Neuronal stem cell (in vitro differentiated cells): ENCODE measurements at regions not wholly inside any gene's neighbourhood (a gene's known extent, or its start where the extent isn't known, plus 50 kb on each side); places are given as distances from the start of the nearest gene placed in this dataset.

Experiments
- DNase-seq: peaks from one replicate; pipeline ENCODE4 v3.0.0-alpha.2; 2013; ENCODE audit warnings: low spot score
- H2AFZ ChIP-seq: one replicate; pipeline ENCODE4 v1.6.1; 2013; ENCODE audit warnings: mild to moderate bottlenecking, low read length, inconsistent platforms
- H2AK5ac ChIP-seq: 2 replicates; pipeline ENCODE4 v1.6.1; 2013; ENCODE audit warnings: low read depth, mild to moderate bottlenecking, inconsistent platforms, low read length, moderate library complexity, mixed read lengths
- H2BK120ac ChIP-seq: 2 replicates; pipeline ENCODE4 v1.6.1; 2013; ENCODE audit warnings: low read depth, mild to moderate bottlenecking, inconsistent platforms, low read length, moderate library complexity, mixed read lengths
- H2BK12ac ChIP-seq: one replicate; pipeline ENCODE4 v1.6.1; 2013; ENCODE audit warnings: low read length, inconsistent platforms
- H2BK15ac ChIP-seq: 2 replicates; pipeline ENCODE4 v1.6.1; 2013; ENCODE audit warnings: mild to moderate bottlenecking, low read length, inconsistent platforms, mixed read lengths
- H2BK5ac ChIP-seq: one replicate; pipeline ENCODE4 v1.6.1; 2013; ENCODE audit warnings: inconsistent platforms, mild to moderate bottlenecking, low read length, moderate library complexity
- H3K14ac ChIP-seq: one replicate; pipeline ENCODE4 v1.6.1; 2013; ENCODE audit warnings: low read length, inconsistent platforms
- H3K18ac ChIP-seq: 2 replicates; pipeline ENCODE4 v1.6.1; 2013; ENCODE audit warnings: low read length, inconsistent platforms
- H3K23ac ChIP-seq: 2 replicates; pipeline ENCODE4 v1.6.1; 2013; ENCODE audit warnings: low read depth, mild to moderate bottlenecking, mixed read lengths, low read length, inconsistent platforms; ENCODE audit not compliant: poor library complexity
- H3K27ac ChIP-seq: replicated peaks from 3 replicates; pipeline ENCODE4 v1.5.1; 2013; ENCODE audit warnings: low read length, inconsistent platforms
- H3K27me3 ChIP-seq, 3 experiments: 2 replicates each; pipeline ENCODE4 v1.6.1; 2013; ENCODE audit warnings: low read length in 3 of 3, mild to moderate bottlenecking in 2 of 3, inconsistent platforms in 1 of 3, low read depth in 1 of 3, mixed read lengths in 1 of 3, moderate library complexity in 1 of 3; ENCODE audit not compliant: control insufficient read depth in 3 of 3, insufficient read depth in 3 of 3
- H3K36me3 ChIP-seq, 2 donors: replicated peaks in 1 of 2; 2 replicates each; pipeline ENCODE4 v1.6.1; 2013; ENCODE audit warnings: low read length in 2 of 2; ENCODE audit not compliant: control insufficient read depth in 2 of 2, insufficient read depth in 2 of 2
- H3K4ac ChIP-seq: 2 replicates; pipeline ENCODE4 v1.6.1; 2013; ENCODE audit warnings: inconsistent platforms, mild to moderate bottlenecking, low read length, moderate library complexity
- H3K4me1 ChIP-seq, 2 donors: 1 replicate in 1 of 2; 2 replicates in 1 of 2; pipeline ENCODE4 v1.6.1; 2013; ENCODE audit warnings: low read length in 2 of 2, low read depth in 1 of 2; ENCODE audit not compliant: control insufficient read depth in 2 of 2, insufficient read depth in 1 of 2
- H3K4me2 ChIP-seq: one replicate; pipeline ENCODE4 v1.6.1; 2013; ENCODE audit warnings: mild to moderate bottlenecking, low read length, inconsistent platforms; ENCODE audit not compliant: insufficient read depth, poor library complexity, severe bottlenecking
- H3K4me3 ChIP-seq, 2 donors: 2 replicates each; pipeline ENCODE4 v1.5.1; 2013; ENCODE audit warnings: low read length in 2 of 2, mild to moderate bottlenecking in 2 of 2, inconsistent platforms in 1 of 2, moderate library complexity in 1 of 2
- H3K79me1 ChIP-seq: one replicate; pipeline ENCODE4 v1.6.1; 2013; ENCODE audit warnings: low read depth, mild to moderate bottlenecking, inconsistent platforms, low read length, moderate library complexity
- H3K9ac ChIP-seq: one replicate; pipeline ENCODE4 v1.6.1; 2013; ENCODE audit warnings: mild to moderate bottlenecking, low read depth, low read length, inconsistent platforms; ENCODE audit not compliant: poor library complexity
- H3K9me3 ChIP-seq, 2 donors: replicated peaks in 1 of 2; 2 replicates each; pipeline versions ENCODE3 to v1.6.1; 2013; ENCODE audit warnings: low read length in 2 of 2, mild to moderate bottlenecking in 2 of 2, inconsistent platforms in 1 of 2, low read depth in 1 of 2, mixed read lengths in 1 of 2, moderate library complexity in 1 of 2; ENCODE audit not compliant: control insufficient read depth in 2 of 2, insufficient read depth in 1 of 2
- H4K8ac ChIP-seq: one replicate; pipeline ENCODE4 v1.6.1; 2013; ENCODE audit warnings: low read depth, mild to moderate bottlenecking, inconsistent platforms, low read length, moderate library complexity
- H4K91ac ChIP-seq: one replicate; pipeline ENCODE4 v1.6.1; 2013; ENCODE audit warnings: low read length, low read depth, mild to moderate bottlenecking, inconsistent platforms; ENCODE audit not compliant: poor library complexity
- WGBS, 2 donors: extraction: QIAGEN DNeasy Blood & Tissue Kit; methylation state at CpG; one replicate each; pipeline ENCODE4 v1.1.7; 2013; ENCODE audit warnings: missing lambda C conversion rate in 2 of 2, mixed read lengths in 1 of 2; ENCODE audit not compliant: insufficient read length in 2 of 2, insufficient replicate concordance in 1 of 2; ENCODE audit errors: extremely low coverage in 2 of 2; 5-methylcytosine and 5-hydroxymethylcytosine counted together

GRCh38 chr5:28143519-28143918 lies 1105.1 kb upstream of the CDH9 start:
- H3K23ac ChIP-seq: no peak overlapping the region
- H3K18ac ChIP-seq: no peak overlapping the region
- no peaks in the 10 kb centered on the region for H3K36me3 ChIP-seq
- H3K27ac ChIP-seq: no peak overlapping the region
- H3K9me3 ChIP-seq: peaks cover 0 to 6% of the 10 kb centered on the region in 2 donors
- no peak overlapping the region for H2AK5ac ChIP-seq
- no peak overlapping the region for H2BK12ac ChIP-seq
- H3K9ac ChIP-seq: no peak overlapping the region
- H4K8ac ChIP-seq: no peak overlapping the region
- no peak overlapping the region for H3K14ac ChIP-seq
- H2AFZ ChIP-seq: peak overlapping the region; percentile 38
- H2BK5ac ChIP-seq: no peak overlapping the region
- no peak for DNase-seq
- no peak overlapping the region for H2BK15ac ChIP-seq
- H2BK120ac ChIP-seq: no peak overlapping the region
- no peak overlapping the region for H4K91ac ChIP-seq
- H3K4ac ChIP-seq: no peak overlapping the region
- no peaks in the 10 kb centered on the region for H3K27me3 ChIP-seq
- WGBS, 2 donors: no CpG with 5 or more reads among the region's 1 CpG
- no peaks in the 10 kb centered on the region for H3K4me1 ChIP-seq
- no peaks in the 10 kb centered on the region for H3K79me1 ChIP-seq
- H3K4me3 ChIP-seq: no peak overlapping the region
- no peak overlapping the region for H3K4me2 ChIP-seq

GRCh38 chr5:28132151-28132550 lies 1093.8 kb upstream of the CDH9 start:
- Histone ChIP-seq H4K8ac (no peak overlapping the region), H3K23ac (no peak overlapping the region), H2BK15ac (no peak overlapping the region), H2AFZ (no peak overlapping the region), H2BK12ac (no peak overlapping the region), H3K9ac (no peak overlapping the region), H3K4me1 (no peaks in the 10 kb centered on the region), H3K36me3 (no peaks in the 10 kb centered on the region), H3K27ac (no peak overlapping the region), H2AK5ac (no peak overlapping the region), H3K79me1 (no peaks in the 10 kb centered on the region), H3K4me2 (no peak overlapping the region), H4K91ac (no peak overlapping the region), H3K4ac (no peak overlapping the region), H2BK120ac (no peak overlapping the region), H3K27me3 (no peaks in the 10 kb centered on the region), H2BK5ac (no peak overlapping the region), H3K4me3 (no peak overlapping the region), H3K18ac (no peak overlapping the region), H3K14ac (no peak overlapping the region), H3K9me3 (peaks cover 0 to 9% of the 10 kb centered on the region in 2 donors)
- no CpG with 5 or more reads among the region's 1 CpG for WGBS, 2 donors
- no peak for DNase-seq

- H3K23ac ChIP-seq: no peak overlapping the region
- no peak overlapping the region for H3K4me2 ChIP-seq
- no peak for DNase-seq
- no peak overlapping the region for H3K14ac ChIP-seq
- no peak overlapping the region for H2BK15ac ChIP-seq
- no peak overlapping the region for H3K27ac ChIP-seq
- no peaks in the 10 kb centered on the region for H3K27me3 ChIP-seq
- H3K4me1 ChIP-seq: no peaks in the 10 kb centered on the region
- no peak overlapping the region for H2BK120ac ChIP-seq
- H2AFZ ChIP-seq: no peak overlapping the region
- H4K91ac ChIP-seq: no peak overlapping the region
- H3K9me3 ChIP-seq: peaks cover 0 to 10% of the 10 kb centered on the region in 2 donors
- H2BK12ac ChIP-seq: no peak overlapping the region
- no peak overlapping the region for H2AK5ac ChIP-seq
- no peaks in the 10 kb centered on the region for H3K79me1 ChIP-seq
- no peak overlapping the region for H3K4ac ChIP-seq
- no peak overlapping the region for H2BK5ac ChIP-seq
- no peak overlapping the region for H3K4me3 ChIP-seq
- H4K8ac ChIP-seq: no peak overlapping the region
- H3K18ac ChIP-seq: no peak overlapping the region
- H3K9ac ChIP-seq: no peak overlapping the region
- no peaks in the 10 kb centered on the region for H3K36me3 ChIP-seq
These were observed 1079.3 kb upstream of the CDH9 start for GRCh38 chr5:28117691-28118090.

GRCh38 chr5:28117273-28117672 lies 1078.9 kb upstream of the CDH9 start:
- Histone ChIP-seq H3K9ac (no peak overlapping the region), H3K27ac (no peak overlapping the region), H4K91ac (no peak overlapping the region), H3K4ac (no peak overlapping the region), H3K27me3 (no peaks in the 10 kb centered on the region), H3K18ac (no peak overlapping the region), H2AK5ac (no peak overlapping the region), H2BK12ac (no peak overlapping the region), H3K4me1 (no peaks in the 10 kb centered on the region), H2BK5ac (no peak overlapping the region), H3K4me2 (no peak overlapping the region), H3K4me3 (no peak overlapping the region), H3K14ac (no peak overlapping the region), H2AFZ (peak overlapping the region; percentile 3), H3K79me1 (no peaks in the 10 kb centered on the region), H3K9me3 (peaks cover 0 to 10% of the 10 kb centered on the region in 2 donors), H2BK15ac (no peak overlapping the region), H3K36me3 (no peaks in the 10 kb centered on the region), H4K8ac (no peak overlapping the region), H2BK120ac (no peak overlapping the region), H3K23ac (no peak overlapping the region)
- no peak for DNase-seq
- no CpG with 5 or more reads among the region's 2 CpGs for WGBS, 2 donors
